ENCODE measurements at regions not wholly inside any gene's neighbourhood (a gene's known extent, or its start where the extent isn't known, plus 50 kb on each side); places are given as distances from the start of the nearest gene placed in this dataset.

DNA sequence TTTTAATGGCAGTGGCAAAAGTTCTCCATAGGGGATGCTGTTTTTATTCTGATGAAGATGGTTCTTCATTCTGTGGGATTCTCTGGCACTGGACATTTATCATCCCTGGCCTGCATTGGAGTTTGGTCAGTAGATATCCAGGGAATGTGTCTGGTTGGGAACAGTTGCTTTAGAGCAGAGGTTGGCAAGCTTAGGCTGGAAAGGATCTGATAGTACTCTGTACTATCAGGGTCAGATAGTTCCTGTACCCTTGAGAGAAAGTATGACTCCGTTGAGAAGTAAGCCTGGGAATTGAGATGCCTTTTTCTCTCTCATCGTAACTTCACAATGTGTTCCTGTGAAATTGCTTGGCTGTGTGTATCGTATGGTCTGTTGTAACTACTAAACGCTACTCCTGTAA lies 244.1 kb downstream of the POLR1F start:
- peaks cover 0 to 3% (median 0%) of the 10 kb centered on the region in 7 donors for H3K9me3 Mint-ChIP-seq
- no peak overlapping the region for H3K27ac Mint-ChIP-seq
- no peaks in the 10 kb centered on the region for H3K27me3 ChIP-seq (ENCODE audit: control insufficient read depth in 2 of 2, insufficient read depth in 2 of 2, low read length in 2 of 2)
- H3K9me3 ChIP-seq (replicated peaks in 1 of 2; ENCODE audit: control insufficient read depth in 1 of 2, insufficient read depth in 1 of 2, low read length in 2 of 2): peaks cover 0 to 6% of the 10 kb centered on the region in 2 donors
- H3K27ac ChIP-seq (ENCODE audit: low read depth in 1 of 2, low read length in 2 of 2): no peak overlapping the region
- no peak overlapping the region for H2AFZ ChIP-seq (ENCODE audit: insufficient read depth, low read depth, low read length, poor library complexity, severe bottlenecking)
- H3K79me2 ChIP-seq (ENCODE audit: insufficient read depth, low read length): no peaks in the 10 kb centered on the region
- TF ChIP-seq, protein P1, sequence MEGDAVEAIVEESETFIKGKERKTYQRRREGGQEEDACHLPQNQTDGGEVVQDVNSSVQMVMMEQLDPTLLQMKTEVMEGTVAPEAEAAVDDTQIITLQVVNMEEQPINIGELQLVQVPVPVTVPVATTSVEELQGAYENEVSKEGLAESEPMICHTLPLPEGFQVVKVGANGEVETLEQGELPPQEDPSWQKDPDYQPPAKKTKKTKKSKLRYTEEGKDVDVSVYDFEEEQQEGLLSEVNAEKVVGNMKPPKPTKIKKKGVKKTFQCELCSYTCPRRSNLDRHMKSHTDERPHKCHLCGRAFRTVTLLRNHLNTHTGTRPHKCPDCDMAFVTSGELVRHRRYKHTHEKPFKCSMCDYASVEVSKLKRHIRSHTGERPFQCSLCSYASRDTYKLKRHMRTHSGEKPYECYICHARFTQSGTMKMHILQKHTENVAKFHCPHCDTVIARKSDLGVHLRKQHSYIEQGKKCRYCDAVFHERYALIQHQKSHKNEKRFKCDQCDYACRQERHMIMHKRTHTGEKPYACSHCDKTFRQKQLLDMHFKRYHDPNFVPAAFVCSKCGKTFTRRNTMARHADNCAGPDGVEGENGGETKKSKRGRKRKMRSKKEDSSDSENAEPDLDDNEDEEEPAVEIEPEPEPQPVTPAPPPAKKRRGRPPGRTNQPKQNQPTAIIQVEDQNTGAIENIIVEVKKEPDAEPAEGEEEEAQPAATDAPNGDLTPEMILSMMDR (IDR thresholded peaks at IDR 0.05): no peak
- no peaks in the 10 kb centered on the region for H3K4me1 Mint-ChIP-seq
- no peaks in the 10 kb centered on the region for H3K36me3 ChIP-seq (replicated peaks in 1 of 2; ENCODE audit: control insufficient read depth in 1 of 2, insufficient read depth in 2 of 2, low read length in 2 of 2)
- no peak overlapping the region for H3K9ac ChIP-seq (ENCODE audit: insufficient read depth, low read length, poor library complexity, severe bottlenecking)
- intact Hi-C loops (cut with micrococcal nuclease): no loop called here
- no peak overlapping the region for H3K4me3 Mint-ChIP-seq
- DNase-seq: no peak
- H3K27me3 Mint-ChIP-seq (ENCODE audit: low read depth in 3 of 3): no peaks in the 10 kb centered on the region
- no peaks in the 10 kb centered on the region for H4K20me1 ChIP-seq (ENCODE audit: insufficient read depth, low read length)
- no peak overlapping the region for H3K4me3 ChIP-seq (replicated peaks in 1 of 3; ENCODE audit: low read depth in 2 of 3, low read length in 3 of 3)
- 100% methylated on average over 1 of the region's 4 CpGs for WGBS (ENCODE audit: insufficient coverage)
- no peaks in the 10 kb centered on the region for H3K4me1 ChIP-seq (ENCODE audit: control insufficient read depth in 1 of 2, insufficient read depth in 2 of 2, low read length in 2 of 2)
- no peak overlapping the region for H3K4me2 ChIP-seq (replicated peaks; ENCODE audit: extremely low read depth, low read length, poor library complexity, severe bottlenecking)
- H3K36me3 Mint-ChIP-seq: no peaks in the 10 kb centered on the region

DNA sequence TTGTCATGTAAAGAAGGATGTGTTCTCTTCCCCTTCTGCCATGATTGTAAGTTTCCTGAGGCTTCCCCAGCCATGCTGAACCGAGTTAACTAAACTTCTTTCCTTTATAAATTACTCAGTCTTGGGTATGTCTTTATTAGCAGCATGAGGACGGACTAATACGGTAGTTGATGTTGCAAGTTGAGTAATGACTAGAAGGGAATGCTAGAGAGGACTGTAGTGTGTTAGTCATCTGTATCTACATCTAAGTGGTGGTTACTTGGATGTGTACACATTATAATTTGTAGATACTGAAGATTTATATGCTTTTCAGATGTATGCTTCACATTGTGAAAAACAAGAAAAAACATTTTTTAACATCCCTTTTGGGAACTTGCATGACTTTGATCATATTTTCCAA lies 244.6 kb downstream of the POLR1F start:
- no peaks in the 10 kb centered on the region for H3K36me3 ChIP-seq (replicated peaks in 1 of 2; ENCODE audit: control insufficient read depth in 1 of 2, insufficient read depth in 2 of 2, low read length in 2 of 2)
- intact Hi-C loops (cut with micrococcal nuclease): no loop called here
- no peaks in the 10 kb centered on the region for H4K20me1 ChIP-seq (ENCODE audit: insufficient read depth, low read length)
- H3K4me3 ChIP-seq (replicated peaks in 1 of 3; ENCODE audit: low read depth in 2 of 3, low read length in 3 of 3): no peak overlapping the region
- H3K9me3 ChIP-seq (replicated peaks in 1 of 2; ENCODE audit: control insufficient read depth in 1 of 2, insufficient read depth in 1 of 2, low read length in 2 of 2): peaks cover 0 to 6% of the 10 kb centered on the region in 2 donors
- H3K9ac ChIP-seq (ENCODE audit: insufficient read depth, low read length, poor library complexity, severe bottlenecking): no peak overlapping the region
- no peaks in the 10 kb centered on the region for H3K79me2 ChIP-seq (ENCODE audit: insufficient read depth, low read length)
- Mint-ChIP-seq H3K36me3 (no peaks in the 10 kb centered on the region), H3K27ac (no peak overlapping the region), H3K4me3 (no peak overlapping the region), H3K27me3 (ENCODE audit: low read depth in 3 of 3) (no peaks in the 10 kb centered on the region), H3K9me3 (peaks cover 0 to 4% (median 0%) of the 10 kb centered on the region in 7 donors), H3K4me1 (no peaks in the 10 kb centered on the region)
- H3K4me2 ChIP-seq (replicated peaks; ENCODE audit: extremely low read depth, low read length, poor library complexity, severe bottlenecking): no peak overlapping the region
- H3K4me1 ChIP-seq (ENCODE audit: control insufficient read depth in 1 of 2, insufficient read depth in 2 of 2, low read length in 2 of 2): no peaks in the 10 kb centered on the region
- DNase-seq: no peak
- TF ChIP-seq, protein P1 (IDR thresholded peaks at IDR 0.05): no peak
- no peak overlapping the region for H2AFZ ChIP-seq (ENCODE audit: insufficient read depth, low read depth, low read length, poor library complexity, severe bottlenecking)
- H3K27me3 ChIP-seq (ENCODE audit: control insufficient read depth in 2 of 2, insufficient read depth in 2 of 2, low read length in 2 of 2): no peaks in the 10 kb centered on the region
- no CpG with 5 or more reads among the region's 3 CpGs for WGBS (ENCODE audit: insufficient coverage)
- H3K27ac ChIP-seq (ENCODE audit: low read depth in 1 of 2, low read length in 2 of 2): no peak overlapping the region

Data from CD14-positive monocyte (primary cell).